ENCODE measurements at regions not wholly inside any gene's neighbourhood (a gene's known extent, or its start where the extent isn't known, plus 50 kb on each side); places are given as distances from the start of the nearest gene placed in this dataset.

DNA sequence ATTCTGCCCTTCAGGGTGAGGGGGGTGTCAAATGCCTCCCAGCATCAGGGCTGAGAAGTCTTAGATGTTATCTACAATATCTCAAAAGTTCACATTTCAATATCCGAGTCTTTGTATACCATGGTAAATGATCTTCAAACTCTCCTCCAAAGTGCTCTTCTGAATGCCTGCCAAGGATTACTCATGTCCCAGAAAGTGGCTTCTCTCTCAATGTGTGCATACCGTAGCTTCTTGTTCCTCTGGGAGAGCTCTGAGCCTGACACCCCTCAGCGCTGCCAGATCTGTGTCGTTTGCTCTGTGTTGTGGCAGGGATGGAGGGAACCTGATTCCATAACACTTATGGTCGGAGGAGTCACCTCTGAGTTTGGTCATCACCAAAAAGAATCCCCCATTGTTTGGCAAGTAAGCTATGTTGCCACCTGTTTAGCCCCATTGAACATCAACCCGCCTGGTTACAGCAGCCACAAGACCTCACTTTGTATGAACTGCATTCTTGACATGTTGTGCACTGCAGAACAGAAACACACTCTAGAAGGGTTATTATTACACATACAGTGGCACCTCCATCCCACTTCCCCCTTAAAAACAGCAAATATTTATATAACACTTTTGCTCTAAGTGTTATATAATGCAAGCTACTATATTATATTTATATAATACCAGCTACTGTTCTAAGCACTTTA lies 163.1 kb upstream of the MIR17HG start:
- Histone ChIP-seq H3K36me3 (no peaks in the 10 kb centered on the region), H3K4me3 (no peak overlapping the region), H3K4me1 (no peaks in the 10 kb centered on the region), H3K9me3 (replicated peaks) (no peaks in the 10 kb centered on the region), H3K27ac (replicated peaks) (no peak overlapping the region), H3K27me3 (ENCODE audit: low read depth) (peaks cover 55% of the 10 kb centered on the region)
- intact Hi-C loops (cut with micrococcal nuclease), result no loop called here
- no peak for DNase-seq
- TF ChIP-seq, protein P1, sequence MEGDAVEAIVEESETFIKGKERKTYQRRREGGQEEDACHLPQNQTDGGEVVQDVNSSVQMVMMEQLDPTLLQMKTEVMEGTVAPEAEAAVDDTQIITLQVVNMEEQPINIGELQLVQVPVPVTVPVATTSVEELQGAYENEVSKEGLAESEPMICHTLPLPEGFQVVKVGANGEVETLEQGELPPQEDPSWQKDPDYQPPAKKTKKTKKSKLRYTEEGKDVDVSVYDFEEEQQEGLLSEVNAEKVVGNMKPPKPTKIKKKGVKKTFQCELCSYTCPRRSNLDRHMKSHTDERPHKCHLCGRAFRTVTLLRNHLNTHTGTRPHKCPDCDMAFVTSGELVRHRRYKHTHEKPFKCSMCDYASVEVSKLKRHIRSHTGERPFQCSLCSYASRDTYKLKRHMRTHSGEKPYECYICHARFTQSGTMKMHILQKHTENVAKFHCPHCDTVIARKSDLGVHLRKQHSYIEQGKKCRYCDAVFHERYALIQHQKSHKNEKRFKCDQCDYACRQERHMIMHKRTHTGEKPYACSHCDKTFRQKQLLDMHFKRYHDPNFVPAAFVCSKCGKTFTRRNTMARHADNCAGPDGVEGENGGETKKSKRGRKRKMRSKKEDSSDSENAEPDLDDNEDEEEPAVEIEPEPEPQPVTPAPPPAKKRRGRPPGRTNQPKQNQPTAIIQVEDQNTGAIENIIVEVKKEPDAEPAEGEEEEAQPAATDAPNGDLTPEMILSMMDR (IDR thresholded peaks at IDR 0.05; ENCODE audit: borderline replicate concordance), result no peak

DNA sequence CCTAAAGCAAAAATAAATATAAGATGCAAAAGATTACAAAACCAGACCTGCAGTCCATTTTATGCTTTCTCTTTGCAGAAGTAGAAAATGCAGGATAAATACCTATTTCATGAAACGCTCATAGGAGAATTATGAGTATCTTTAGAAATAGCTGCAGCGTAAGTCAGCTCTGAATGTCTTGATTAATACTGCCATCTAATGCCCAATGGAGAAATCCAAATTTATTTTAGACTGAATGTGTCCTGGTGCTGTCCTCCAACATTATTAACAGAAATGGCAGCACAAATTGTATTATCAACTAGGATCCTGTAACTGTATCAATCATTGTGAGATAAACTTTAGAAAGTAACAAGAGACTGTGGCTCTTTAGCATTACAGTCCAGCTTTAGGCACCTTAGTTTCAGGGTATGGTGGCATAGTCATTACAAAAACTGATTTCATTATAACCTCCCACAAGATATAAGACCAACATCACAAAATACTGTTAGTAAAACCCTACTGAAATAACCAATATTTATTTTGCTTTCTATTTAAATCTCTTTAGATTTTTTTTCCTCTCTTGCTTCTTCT lies 162.1 kb upstream of the MIR17HG start:
- Histone ChIP-seq H3K27ac (replicated peaks) (no peak overlapping the region), H3K9me3 (replicated peaks) (no peaks in the 10 kb centered on the region), H3K36me3 (no peaks in the 10 kb centered on the region), H3K27me3 (ENCODE audit: low read depth) (peaks cover 52% of the 10 kb centered on the region), H3K4me1 (no peaks in the 10 kb centered on the region), H3K4me3 (no peak overlapping the region)
- intact Hi-C loops (cut with micrococcal nuclease), result no loop called here
- TF ChIP-seq, protein P1 (IDR thresholded peaks at IDR 0.05; ENCODE audit: borderline replicate concordance), result peak; percentile 54
- no peak for DNase-seq

DNA sequence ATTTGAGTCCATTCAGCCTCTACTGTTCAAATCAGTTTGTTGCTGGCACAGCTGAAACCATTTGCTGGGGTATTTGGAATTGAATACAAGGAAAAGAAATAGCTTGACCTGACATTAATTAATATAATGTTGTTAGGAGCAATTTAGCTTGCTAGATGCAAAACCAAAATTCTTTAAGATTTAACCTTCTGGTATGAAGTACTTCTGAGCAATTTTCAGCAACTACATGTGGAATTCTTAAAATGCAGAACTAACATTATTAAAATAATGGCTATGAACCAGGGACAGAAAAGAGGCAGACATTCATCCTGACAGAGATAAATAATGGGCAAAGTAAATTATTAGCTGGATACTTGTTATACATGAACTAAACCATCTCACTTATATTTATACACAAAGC lies 160.0 kb upstream of the MIR17HG start:
- Histone ChIP-seq H3K27me3 (ENCODE audit: low read depth) (peaks cover 31% of the 10 kb centered on the region), H3K27ac (replicated peaks) (no peak overlapping the region), H3K36me3 (no peaks in the 10 kb centered on the region), H3K9me3 (replicated peaks) (no peaks in the 10 kb centered on the region), H3K4me3 (no peak overlapping the region), H3K4me1 (no peaks in the 10 kb centered on the region)
- TF ChIP-seq, protein P1 (IDR thresholded peaks at IDR 0.05; ENCODE audit: borderline replicate concordance), result no peak
- no peak for DNase-seq
- intact Hi-C loops (cut with micrococcal nuclease), result no loop called here

DNA sequence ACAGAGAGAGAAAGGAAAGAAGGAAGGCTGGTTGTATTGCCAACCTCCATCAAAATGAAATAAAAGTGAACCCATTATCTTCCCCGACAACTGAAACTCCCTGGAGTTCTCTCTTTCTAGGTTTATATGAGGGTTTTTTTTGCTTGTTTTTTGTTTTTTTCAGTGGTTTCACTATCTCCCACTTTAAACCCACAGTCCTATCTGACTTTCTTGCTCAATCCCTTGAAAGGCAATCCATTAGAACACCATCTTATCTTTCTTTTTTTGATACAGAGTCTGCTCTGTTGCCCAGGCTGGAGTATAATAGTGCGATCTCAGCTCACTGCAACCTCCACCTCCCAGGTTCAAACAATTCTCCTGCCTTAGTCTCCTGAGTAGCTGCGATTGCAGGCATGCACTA lies 158.0 kb upstream of the MIR17HG start:
- DNase-seq, result no peak
- H3K9me3 ChIP-seq (replicated peaks), result no peaks in the 10 kb centered on the region
- H3K4me1 ChIP-seq, result no peaks in the 10 kb centered on the region
- peaks cover 12% of the 10 kb centered on the region for H3K27me3 ChIP-seq (ENCODE audit: low read depth)
- no peak overlapping the region for H3K27ac ChIP-seq (replicated peaks)
- H3K36me3 ChIP-seq, result no peaks in the 10 kb centered on the region
- H3K4me3 ChIP-seq, result no peak overlapping the region
- TF ChIP-seq, protein P1 (IDR thresholded peaks at IDR 0.05; ENCODE audit: borderline replicate concordance), result no peak
- intact Hi-C loops (cut with micrococcal nuclease), result no loop called here

DNA sequence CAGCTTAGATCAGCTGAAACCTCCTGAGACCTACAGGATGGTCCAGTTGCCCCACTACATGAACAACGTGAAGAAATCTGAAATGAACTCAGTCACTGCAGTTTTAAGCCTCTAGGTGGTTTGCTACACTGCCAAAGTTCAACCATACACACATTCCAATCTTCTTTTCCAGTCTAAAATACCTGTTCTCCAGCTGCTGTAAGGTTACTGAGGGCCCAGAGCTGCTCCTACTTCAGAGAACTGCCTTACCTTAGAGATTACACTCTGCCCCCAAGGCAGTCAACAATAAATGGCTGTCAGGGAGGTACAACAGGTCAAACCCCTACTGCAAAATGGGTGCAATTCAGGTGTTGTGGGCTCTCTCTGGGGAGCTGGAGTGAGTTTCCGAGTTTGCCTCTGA lies 154.1 kb upstream of the MIR17HG start:
- TF ChIP-seq, protein P1 (IDR thresholded peaks at IDR 0.05; ENCODE audit: borderline replicate concordance), result no peak
- no peaks in the 10 kb centered on the region for H3K4me1 ChIP-seq
- intact Hi-C loops (cut with micrococcal nuclease), result no loop called here
- H3K27me3 ChIP-seq (ENCODE audit: low read depth), result no peaks in the 10 kb centered on the region
- H3K4me3 ChIP-seq, result no peak overlapping the region
- no peak overlapping the region for H3K27ac ChIP-seq (replicated peaks)
- H3K9me3 ChIP-seq (replicated peaks), result peaks cover 4% of the 10 kb centered on the region
- H3K36me3 ChIP-seq, result no peaks in the 10 kb centered on the region
- no peak for DNase-seq

Data from left ventricle myocardium inferior (tissue), 1 donor.